Stimulated activated CD8-positive, alpha-beta memory T cell treated with anti-CD3 and anti-CD28 coated beads, Interleukin-7, amount 100 ng/mL, for 24 hours (primary cell): ENCODE measurements at regions not wholly inside any gene's neighbourhood (a gene's known extent, or its start where the extent isn't known, plus 50 kb on each side); places are given as distances from the start of the nearest gene placed in this dataset.
"Not testable (repeated sequence)": the region's sequence is repeated elsewhere in the genome, so short reads cannot be mapped to it uniquely, and the experiment has no call there.

Experiments used
- DNase-seq: peaks from one replicate; pipeline ENCODE4 v3.0.0-alpha.2; 2020; ENCODE audit warnings: low read depth

- no peak for DNase-seq
Observed at GRCh38 chr13:23947893-23948292, 50.6 kb upstream of the C1QTNF9B start.

- no peak for DNase-seq
Observed at GRCh38 chr13:23949200-23949599, 51.9 kb upstream of the C1QTNF9B start.

- no peak for DNase-seq
Observed at GRCh38 chr13:23949736-23950135, 52.4 kb upstream of the C1QTNF9B start.

- no peak for DNase-seq
Observed at GRCh38 chr13:23950736-23951510, 53.6 kb upstream of the C1QTNF9B start.

GRCh38 chr13:23952796-23953195, 55.5 kb upstream of the C1QTNF9B start:
- no peak for DNase-seq

GRCh38 chr13:23953860-23954512, 56.7 kb upstream of the C1QTNF9B start:
- DNase-seq, result no peak

GRCh38 chr13:23955064-23955463, 57.8 kb upstream of the C1QTNF9B start:
- DNase-seq, result no peak

GRCh38 chr13:23956106-23956505, 58.8 kb upstream of the C1QTNF9B start:
- no peak for DNase-seq

- no peak for DNase-seq
Observed at GRCh38 chr13:23957981-23958380, 60.7 kb upstream of the C1QTNF9B start.

- no peak for DNase-seq
Observed at GRCh38 chr13:23959231-23959862, 62.0 kb upstream of the C1QTNF9B start.

- DNase-seq, result no peak
Observed at GRCh38 chr13:23960566-23961156, 63.4 kb upstream of the C1QTNF9B start.

- DNase-seq, result no peak
Observed at GRCh38 chr13:23963184-23963931, 66.1 kb upstream of the C1QTNF9B start.

- DNase-seq, result no peak
Observed at GRCh38 chr13:23963947-23964346, 66.6 kb upstream of the C1QTNF9B start.

- DNase-seq, result no peak
Observed at GRCh38 chr13:23965346-23965745, 68.0 kb upstream of the C1QTNF9B start.

- no peak for DNase-seq
Observed at GRCh38 chr13:23966221-23966690, 69.0 kb upstream of the C1QTNF9B start.

- DNase-seq, result no peak
Observed at GRCh38 chr13:23966691-23967615, 69.7 kb upstream of the C1QTNF9B start.

- DNase-seq, result not testable (repeated sequence)
Observed at GRCh38 chr13:23967792-23968191, 70.5 kb upstream of the C1QTNF9B start.

GRCh38 chr13:23969647-23970046, 72.3 kb upstream of the C1QTNF9B start:
- no peak for DNase-seq

- DNase-seq, result no peak
Observed at GRCh38 chr13:23979361-23980159, 82.3 kb upstream of the C1QTNF9B start.

GRCh38 chr13:23980160-23980551, 82.9 kb upstream of the C1QTNF9B start:
- peak; percentile 78 for DNase-seq
